Kidney epithelial cell (primary cell): ENCODE measurements at regions not wholly inside any gene's neighbourhood (a gene's known extent, or its start where the extent isn't known, plus 50 kb on each side); places are given as distances from the start of the nearest gene placed in this dataset.

ENCODE experiments used
- DNase-seq: peaks from one replicate; pipeline ENCODE4 v3.0.0-alpha.2; 2010; ENCODE audit warnings: low read depth
- H3K27me3 ChIP-seq: 2 replicates; pipeline ENCODE4 v1.6.0; 2011; ENCODE audit warnings: low read length; ENCODE audit not compliant: control insufficient read depth, insufficient read depth
- H3K36me3 ChIP-seq: 2 replicates; pipeline ENCODE4 v1.5.1; 2011; ENCODE audit warnings: low read length; ENCODE audit not compliant: control insufficient read depth, insufficient read depth
- H3K4me3 ChIP-seq: 2 replicates; pipeline ENCODE4 v1.5.1; 2011; ENCODE audit warnings: low read depth, mild to moderate bottlenecking, control low read depth, low read length
- CTCF ChIP-seq: IDR thresholded peaks from 2 replicates; pipeline ENCODE4 v1.5.1; 2011; ENCODE audit warnings: mild to moderate bottlenecking, moderate library complexity, low read length, control low read depth, inconsistent platforms; ENCODE audit not compliant: insufficient read depth, poor library complexity, severe bottlenecking

GRCh38 chr2:6171294-6171693 is 479.1 kb downstream of the SOX11 start:
- no peaks in the 10 kb centered on the region for H3K27me3 ChIP-seq
- DNase-seq = no peak
- no peak overlapping the region for H3K4me3 ChIP-seq
- H3K36me3 ChIP-seq = no peaks in the 10 kb centered on the region
- TF ChIP-seq CTCF = no peak

GRCh38 chr2:6177811-6178210 is 485.6 kb downstream of the SOX11 start:
- no peak for TF ChIP-seq CTCF
- Histone ChIP-seq H3K4me3 (no peak overlapping the region), H3K27me3 (no peaks in the 10 kb centered on the region)

DNA sequence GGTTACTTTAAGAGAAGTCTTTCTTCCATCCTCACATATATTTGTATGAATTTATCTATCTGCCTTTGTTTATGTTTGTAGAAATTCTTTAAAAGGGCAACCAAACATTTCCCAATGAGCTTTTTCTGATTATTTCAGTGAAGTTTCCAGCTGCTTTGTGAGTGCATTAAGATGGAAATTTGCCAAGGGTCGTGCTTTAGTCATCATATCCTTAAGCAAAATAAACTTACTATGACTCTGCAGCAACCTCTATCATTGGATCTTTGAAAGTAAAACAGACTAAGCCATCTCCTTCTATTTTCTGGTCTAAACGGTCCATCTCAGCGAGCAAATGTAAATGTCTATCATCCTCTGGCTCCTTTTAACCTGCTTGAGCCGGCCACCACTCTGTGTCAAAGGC is 489.3 kb downstream of the SOX11 start:
- DNase-seq = peak; percentile 28
- no peak for TF ChIP-seq CTCF
- H3K27me3 ChIP-seq = no peaks in the 10 kb centered on the region
- H3K36me3 ChIP-seq = no peaks in the 10 kb centered on the region
- no peak overlapping the region for H3K4me3 ChIP-seq

More at GRCh38 chr2:6177811-6178210, 485.6 kb downstream of the SOX11 start:
- no peaks in the 10 kb centered on the region for H3K36me3 ChIP-seq
- no peak for DNase-seq

GRCh38 chr2:6181926-6182325 is 489.7 kb downstream of the SOX11 start:
- Histone ChIP-seq H3K27me3 (no peaks in the 10 kb centered on the region), H3K36me3 (no peaks in the 10 kb centered on the region), H3K4me3 (no peak overlapping the region)
- no peak for TF ChIP-seq CTCF
- DNase-seq = no peak

DNA sequence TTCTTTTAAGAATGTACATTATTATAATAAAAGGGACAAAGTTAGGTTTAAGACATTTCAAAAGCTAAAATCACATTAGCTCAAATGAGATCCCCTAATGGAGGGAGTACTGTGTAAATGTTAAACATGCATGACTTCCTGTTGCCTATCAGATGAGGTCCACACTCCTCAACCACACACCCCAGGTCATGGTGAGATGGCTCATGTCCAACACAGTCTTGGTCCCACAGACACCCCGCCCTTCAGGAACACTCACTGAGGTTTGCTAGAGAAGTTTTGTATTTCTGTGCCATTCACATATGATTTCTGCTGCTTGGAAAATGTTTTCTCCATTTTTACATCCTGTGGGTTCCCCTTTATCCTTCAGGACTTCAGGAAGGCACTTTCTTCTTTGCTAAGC is 491.0 kb downstream of the SOX11 start:
- H3K27me3 ChIP-seq = no peaks in the 10 kb centered on the region
- H3K36me3 ChIP-seq = no peaks in the 10 kb centered on the region
- no peak for DNase-seq
- no peak for TF ChIP-seq CTCF
- no peak overlapping the region for H3K4me3 ChIP-seq

- no peak overlapping the region for H3K4me3 ChIP-seq
- peak; percentile 31 for DNase-seq
- H3K27me3 ChIP-seq = no peaks in the 10 kb centered on the region
- no peaks in the 10 kb centered on the region for H3K36me3 ChIP-seq
- no peak for TF ChIP-seq CTCF
These were observed 492.5 kb downstream of the SOX11 start for GRCh38 chr2:6184532-6185292.
